T-helper 1 cell treated with Interleukin-12 subunit alpha and Interleukin-12 subunit beta and Interleukin-4 antibody, amounts not matched to agents 30 ng/mL and 1 ng/mL, for 36 hours (primary cell): ENCODE measurements at regions not wholly inside any gene's neighbourhood (a gene's known extent, or its start where the extent isn't known, plus 50 kb on each side); places are given as distances from the start of the nearest gene placed in this dataset.

Experiments
- intact Hi-C: fragments of 100-400 bp; cut with micrococcal nuclease; formaldehyde crosslinking; loops from one replicate; pipeline ENCODE4 v1.15.1; 2024

DNA sequence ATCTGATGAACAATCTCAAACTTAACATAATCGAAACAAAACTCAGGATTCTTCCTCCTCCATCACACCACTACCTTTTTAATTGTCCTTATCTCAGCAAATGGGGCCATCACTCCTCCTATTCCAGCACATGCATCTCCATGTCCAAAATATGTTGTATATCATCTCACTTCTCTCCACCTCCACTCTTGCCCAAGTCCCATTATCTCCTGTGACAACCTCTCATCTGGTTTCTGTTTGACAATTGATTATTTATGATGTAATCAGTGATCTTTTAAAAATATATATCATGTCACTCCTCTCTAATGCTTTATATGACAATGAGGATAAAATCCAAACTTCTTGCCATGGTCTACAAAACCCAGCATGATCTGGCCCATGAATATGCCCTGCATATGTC is 200.8 kb upstream of the HMGA2 start:
- intact Hi-C loops, result no loop called here

- intact Hi-C loops, result no loop called here
These were observed 199.7 kb upstream of the HMGA2 start for GRCh38 chr12:65624554-65625086.

GRCh38 chr12:65628061-65628460 is 196.2 kb upstream of the HMGA2 start:
- intact Hi-C loops, result no loop called here

- intact Hi-C loops, result no loop called here
These were observed 193.7 kb upstream of the HMGA2 start for GRCh38 chr12:65630555-65630954.

DNA sequence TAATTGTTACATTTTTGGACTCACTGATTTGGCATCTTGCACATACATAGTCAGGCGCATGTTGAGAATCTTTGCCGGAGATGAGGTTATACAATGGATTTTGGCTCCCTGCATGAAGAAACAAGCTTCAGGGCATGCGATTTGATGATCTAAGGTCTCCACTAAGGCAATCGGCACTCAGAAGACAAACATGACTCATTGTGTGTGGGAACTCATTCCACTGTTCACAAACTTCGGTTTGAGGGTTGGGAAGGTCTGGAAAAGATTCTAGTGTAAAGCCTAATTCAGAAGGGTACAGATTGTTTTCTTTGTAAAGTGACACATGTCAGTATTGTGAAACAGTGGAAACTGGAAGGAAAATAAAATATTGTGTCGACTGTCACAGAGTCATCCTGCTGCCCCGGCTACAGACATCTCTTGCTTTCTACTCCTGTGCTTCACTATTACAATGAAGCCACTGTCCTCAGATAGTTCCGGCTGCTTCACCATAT is 192.6 kb upstream of the HMGA2 start:
- intact Hi-C loops, result no loop called here

DNA sequence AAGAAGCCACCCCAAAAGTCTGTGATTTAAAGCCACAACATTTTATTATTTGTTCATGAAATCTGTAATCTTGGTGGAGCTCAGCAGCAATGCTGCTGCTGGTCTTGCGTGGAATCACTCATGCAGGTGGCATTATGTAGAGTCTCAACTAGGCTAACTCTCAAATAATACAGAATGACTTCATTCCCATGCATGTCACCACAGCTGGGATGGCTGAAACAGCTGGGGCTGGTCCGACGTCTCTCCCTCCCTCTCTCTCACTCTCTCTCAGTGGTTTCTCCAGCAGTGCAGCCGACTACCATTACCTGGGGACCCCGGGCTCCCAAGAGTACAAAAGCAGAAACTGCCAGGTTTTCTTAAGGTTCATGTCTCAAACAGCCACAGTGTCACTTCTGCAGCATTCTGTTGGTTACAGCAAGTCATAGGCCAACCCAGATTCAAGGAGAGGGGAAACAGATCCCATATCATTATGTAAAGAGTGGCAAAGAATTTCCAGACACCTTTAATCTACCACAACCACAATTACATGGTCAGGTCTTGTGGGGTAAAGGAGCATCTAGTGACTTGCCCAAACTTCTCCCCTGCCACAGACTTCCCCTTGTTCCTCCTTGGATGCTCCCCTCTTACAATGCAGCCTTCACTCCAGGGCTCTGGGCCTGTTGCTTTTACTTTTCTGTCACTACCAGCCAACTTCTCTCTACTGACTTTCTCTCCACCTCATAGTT is 192.0 kb upstream of the HMGA2 start:
- intact Hi-C loops, result no loop called here

DNA sequence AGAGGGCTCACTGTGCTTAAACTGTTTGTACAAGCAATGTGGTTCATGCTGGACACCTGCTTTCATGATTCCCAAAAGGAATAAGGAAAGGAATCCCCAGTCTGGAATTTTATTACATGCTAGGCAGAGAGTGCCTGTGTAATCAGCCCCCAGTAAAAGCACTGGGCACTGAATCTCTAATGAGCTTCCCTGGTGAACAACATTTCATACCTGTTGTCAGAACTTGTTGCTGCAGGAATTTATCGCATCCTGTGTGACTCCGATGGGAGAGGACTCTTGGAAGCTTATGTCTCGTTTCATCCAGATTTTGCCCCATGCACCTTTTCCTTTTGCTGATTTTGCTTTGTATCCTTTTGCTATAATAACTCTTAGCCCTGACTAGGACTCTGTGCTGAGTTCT is 190.2 kb upstream of the HMGA2 start:
- intact Hi-C loops, result no loop called here

- intact Hi-C loops, result no loop called here
These were observed 189.5 kb upstream of the HMGA2 start for GRCh38 chr12:65634626-65635331.

DNA sequence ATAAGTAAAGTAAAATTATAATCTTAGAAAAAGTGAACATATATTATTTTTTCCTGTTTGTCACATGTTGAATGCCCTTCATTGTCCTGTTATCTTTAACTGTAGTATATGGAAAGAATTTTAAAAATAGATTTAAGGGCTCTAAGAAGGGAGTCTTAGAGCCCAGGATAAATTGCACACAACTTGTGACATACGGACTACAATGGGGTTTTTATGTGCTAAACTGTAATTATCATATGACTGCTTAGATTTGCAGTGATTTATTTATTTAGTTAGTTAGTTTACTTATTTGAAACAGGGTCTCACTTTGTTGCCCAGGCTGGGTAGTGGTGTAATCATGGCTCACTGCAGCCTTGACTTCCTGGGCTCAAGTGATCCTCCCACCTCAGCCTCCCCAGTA is 187.8 kb upstream of the HMGA2 start:
- intact Hi-C loops, result no loop called here

GRCh38 chr12:65637150-65637549 is 187.1 kb upstream of the HMGA2 start:
- intact Hi-C loops, result no loop called here

DNA sequence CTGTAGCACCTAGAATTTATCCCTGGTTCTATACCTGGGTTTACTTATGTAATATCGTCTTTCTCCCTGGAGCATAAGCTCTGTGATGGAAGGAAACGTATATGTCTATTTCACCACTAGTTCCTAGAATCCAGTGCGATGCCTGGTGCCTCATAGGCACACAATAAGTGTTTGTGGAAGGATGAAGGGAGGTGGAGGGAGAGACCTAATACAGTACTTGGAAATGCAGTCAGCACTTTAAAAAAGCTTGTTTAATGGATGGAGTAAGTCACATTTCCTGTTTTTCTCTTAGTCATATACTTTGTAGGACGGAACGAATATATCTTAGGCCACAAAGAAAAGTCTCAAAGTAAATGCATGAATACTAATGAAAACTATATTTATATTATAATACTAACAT is 186.5 kb upstream of the HMGA2 start:
- intact Hi-C loops, result no loop called here

GRCh38 chr12:65638324-65638723 is 186.0 kb upstream of the HMGA2 start:
- intact Hi-C loops, result no loop called here

DNA sequence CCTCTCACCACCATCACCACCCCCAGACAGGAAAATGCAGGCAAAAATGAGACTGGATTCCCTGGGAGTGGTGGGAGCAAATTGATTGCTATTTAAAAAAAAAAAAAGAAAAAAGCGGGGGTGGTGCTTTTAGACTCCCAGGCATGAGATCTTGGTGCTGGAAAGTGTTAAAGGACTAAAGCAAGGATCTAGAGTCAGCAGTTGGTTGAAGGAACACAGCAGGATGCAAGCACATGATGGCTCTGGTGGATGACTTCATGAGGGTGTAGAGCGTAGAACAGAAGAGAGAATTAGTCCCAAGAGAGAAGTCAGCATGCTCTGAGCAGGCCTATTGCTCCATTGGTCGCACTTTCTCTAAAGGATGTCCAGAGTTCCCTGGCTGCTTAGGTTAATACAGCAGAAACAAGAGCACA is 183.8 kb upstream of the HMGA2 start:
- intact Hi-C loops, result no loop called here

DNA sequence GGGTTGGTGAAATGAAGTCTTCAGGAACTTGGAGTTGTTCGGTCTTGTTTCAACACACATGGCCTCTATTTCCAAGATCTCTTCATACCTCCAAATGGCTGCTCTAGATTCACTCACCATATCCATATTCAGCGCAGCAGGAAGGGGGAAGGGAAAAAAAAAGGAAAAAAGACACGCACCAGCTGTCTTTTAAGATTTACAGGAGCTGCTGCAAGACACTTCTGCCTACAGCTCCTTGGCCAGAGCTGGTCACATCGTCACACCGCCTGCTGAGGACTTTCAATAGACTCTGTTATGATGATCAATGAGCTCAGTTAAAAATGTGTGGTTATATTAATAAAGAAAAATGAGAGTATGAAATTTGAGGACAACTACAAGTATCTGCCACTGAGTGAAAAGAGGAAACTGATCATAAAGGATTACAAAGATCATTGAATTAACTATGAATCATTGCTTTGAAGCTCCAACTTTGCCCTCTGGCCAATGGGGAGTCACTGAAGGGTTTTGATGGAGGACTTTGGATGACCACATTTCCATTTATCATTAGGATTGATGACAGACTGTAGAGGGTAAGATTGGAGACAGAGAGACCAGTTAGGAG is 182.1 kb upstream of the HMGA2 start:
- intact Hi-C loops, result no loop called here

GRCh38 chr12:65643171-65643570 is 181.1 kb upstream of the HMGA2 start:
- intact Hi-C loops, result no loop called here

DNA sequence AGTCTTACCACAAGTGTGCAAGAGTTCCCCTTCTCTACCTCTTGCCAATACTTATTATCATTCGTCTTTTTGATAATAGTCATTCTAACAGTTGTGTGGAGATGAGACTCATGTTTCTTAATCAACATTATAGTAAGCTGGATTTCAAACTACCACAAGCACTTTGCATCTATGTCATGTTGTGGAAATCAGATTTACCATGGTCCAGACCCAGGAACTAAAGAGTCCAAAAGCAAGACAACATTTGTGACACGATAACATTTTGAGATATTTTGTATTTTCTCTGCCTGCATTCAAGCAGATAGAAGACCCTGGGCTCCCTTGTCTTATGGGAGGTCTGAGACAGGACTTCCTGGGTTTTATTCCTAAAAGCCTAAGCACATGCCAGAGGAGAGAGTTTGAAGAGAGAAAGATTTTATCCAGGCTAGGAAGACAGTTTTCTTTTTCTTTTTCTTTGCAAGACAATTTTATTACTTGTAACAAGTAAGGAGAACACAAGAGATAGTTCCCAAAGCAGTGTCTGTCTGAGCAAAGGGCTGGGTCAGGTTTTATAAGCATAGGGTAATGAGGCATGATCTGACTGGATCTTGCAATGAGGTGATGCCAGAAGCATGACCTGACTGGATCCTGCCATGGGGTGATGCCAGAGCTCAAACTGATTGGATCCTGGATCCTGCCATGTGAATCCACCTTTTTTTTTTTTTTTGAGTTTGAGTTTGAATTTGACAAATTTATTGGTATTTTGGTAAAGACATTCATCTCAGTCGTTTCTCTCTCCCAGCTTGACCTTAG is 180.5 kb upstream of the HMGA2 start:
- intact Hi-C loops, result no loop called here

DNA sequence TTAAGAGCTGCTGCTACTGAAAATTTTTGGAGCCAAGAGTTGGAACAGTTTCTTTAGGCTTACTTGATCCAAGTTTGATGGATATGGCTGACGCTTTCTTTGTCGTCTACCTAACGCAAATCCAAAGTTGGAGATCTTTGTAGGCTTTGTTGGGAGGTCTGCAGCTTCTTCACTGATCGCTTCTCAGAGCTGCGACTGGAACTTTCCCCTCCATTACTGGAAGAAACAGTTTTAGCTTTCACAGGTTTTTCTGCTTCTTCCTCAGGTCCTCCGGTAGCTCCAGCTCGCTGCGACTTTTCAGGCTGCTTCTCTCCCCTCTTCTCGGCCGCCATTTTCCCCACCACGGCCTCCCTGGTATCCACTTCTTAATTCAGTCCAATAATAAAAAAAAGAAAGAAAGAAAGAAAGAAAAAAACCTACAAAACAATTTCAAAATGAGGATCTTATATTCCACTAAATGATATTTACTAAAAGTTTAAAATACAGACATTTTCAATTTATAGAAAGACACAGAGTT is 178.1 kb upstream of the HMGA2 start:
- intact Hi-C loops, result no loop called here

GRCh38 chr12:65647074-65647473 is 177.2 kb upstream of the HMGA2 start:
- intact Hi-C loops, result no loop called here

DNA sequence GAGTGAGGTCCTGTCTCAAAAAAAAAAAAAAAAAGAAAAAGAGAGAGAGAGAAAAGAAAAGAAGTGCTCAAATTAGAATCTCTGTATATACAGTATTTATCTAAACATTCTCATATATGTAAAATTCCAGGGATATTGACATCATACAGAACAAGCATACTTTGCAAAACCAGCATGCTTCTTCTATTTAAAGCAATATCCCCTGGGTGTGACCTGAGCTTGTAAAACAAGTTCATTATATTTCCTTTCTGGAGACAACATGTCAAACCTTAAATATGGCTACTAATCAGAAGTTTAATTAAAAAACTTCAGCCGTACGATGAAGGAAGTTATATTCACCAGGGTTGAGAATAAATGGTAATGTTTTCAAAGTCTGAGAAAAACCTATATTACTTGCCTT is 175.8 kb upstream of the HMGA2 start:
- intact Hi-C loops, result no loop called here

- intact Hi-C loops, result no loop called here
These were observed 175.2 kb upstream of the HMGA2 start for GRCh38 chr12:65649126-65649525.

- intact Hi-C loops, result no loop called here
These were observed 173.2 kb upstream of the HMGA2 start for GRCh38 chr12:65651060-65651459.
